NOMO-1 treated with DMSO at 0.1 percent for 48 hours (cell line): ENCODE measurements at regions not wholly inside any gene's neighbourhood (a gene's known extent, or its start where the extent isn't known, plus 50 kb on each side); places are given as distances from the start of the nearest gene placed in this dataset.

Source experiments
- DNase-seq: peaks from one replicate; lab custom pipeline; 2025; ENCODE audit not compliant: unreplicated experiment; lab: John Stamatoyannopoulos, UW

- DNase-seq = no peak
These were observed 210.1 kb upstream of the MAF start for GRCh38 chr16:79810449-79811189.

- no peak for DNase-seq
These were observed 208.8 kb upstream of the MAF start for GRCh38 chr16:79809376-79809775.

- DNase-seq = no peak
These were observed 208.2 kb upstream of the MAF start for GRCh38 chr16:79808731-79809130.

GRCh38 chr16:79806757-79807156 lies 206.2 kb upstream of the MAF start:
- no peak for DNase-seq

- no peak for DNase-seq
These were observed 205.1 kb upstream of the MAF start for GRCh38 chr16:79805621-79806020.

- DNase-seq = no peak
These were observed 201.1 kb upstream of the MAF start for GRCh38 chr16:79801646-79802045.

GRCh38 chr16:79800016-79800608 lies 199.6 kb upstream of the MAF start:
- no peak for DNase-seq

GRCh38 chr16:79798416-79799053 lies 198.0 kb upstream of the MAF start:
- DNase-seq = no peak

GRCh38 chr16:79797486-79797885 lies 196.9 kb upstream of the MAF start:
- no peak for DNase-seq

GRCh38 chr16:79795556-79795955 lies 195.0 kb upstream of the MAF start:
- DNase-seq = no peak

- DNase-seq = no peak
These were observed 194.4 kb upstream of the MAF start for GRCh38 chr16:79794941-79795340.

- DNase-seq = no peak
These were observed 192.3 kb upstream of the MAF start for GRCh38 chr16:79792664-79793351.

GRCh38 chr16:79792076-79792475 lies 191.5 kb upstream of the MAF start:
- no peak for DNase-seq

GRCh38 chr16:79790854-79791253 lies 190.3 kb upstream of the MAF start:
- no peak for DNase-seq

GRCh38 chr16:79788949-79789348 lies 188.4 kb upstream of the MAF start:
- DNase-seq = no peak

GRCh38 chr16:79786389-79786788 lies 185.9 kb upstream of the MAF start:
- DNase-seq = no peak

- no peak for DNase-seq
These were observed 183.5 kb upstream of the MAF start for GRCh38 chr16:79784007-79784406.

GRCh38 chr16:79777679-79778078 lies 177.1 kb upstream of the MAF start:
- no peak for DNase-seq

- no peak for DNase-seq
These were observed 175.8 kb upstream of the MAF start for GRCh38 chr16:79776243-79776847.

GRCh38 chr16:79772784-79773183 lies 172.2 kb upstream of the MAF start:
- DNase-seq = no peak

GRCh38 chr16:79772048-79772447 lies 171.5 kb upstream of the MAF start:
- DNase-seq = no peak
